Peyer's patch (tissue), 4 donors: ENCODE measurements at regions not wholly inside any gene's neighbourhood (a gene's known extent, or its start where the extent isn't known, plus 50 kb on each side); places are given as distances from the start of the nearest gene placed in this dataset.

ENCODE experiments used
- DNase-seq, 3 donors: peaks; one replicate each; pipeline ENCODE4 v3.0.0-alpha.2; 2017 to 2019
- H3K27ac ChIP-seq, 4 donors: fragments of 200-600 bp; sonication (generic); one replicate each; pipeline ENCODE4 v1.5.1; 2016 to 2019
- H3K27me3 ChIP-seq, 2 donors: fragments of 200-600 bp; sonication (generic); one replicate each; pipeline ENCODE4 v1.5.1; 2019
- H3K36me3 ChIP-seq, 3 donors: fragments of 200-600 bp; sonication (generic); one replicate each; pipeline ENCODE4 v1.5.1; 2016 to 2019
- H3K4me1 ChIP-seq, 4 donors: fragments of 200-600 bp; sonication (generic); one replicate each; pipeline ENCODE4 v1.5.1; 2016 to 2019
- H3K4me3 ChIP-seq, 4 donors: fragments of 200-600 bp; sonication (generic); 1 replicate in 3 of 4; 2 replicates in 1 of 4; pipeline ENCODE4 v1.5.1; 2016 to 2019; ENCODE audit warnings: mild to moderate bottlenecking in 1 of 4
- H3K9me3 ChIP-seq, 4 donors: fragments of 200-600 bp; sonication (generic); one replicate each; pipeline ENCODE4 v1.5.1; 2016 to 2019; ENCODE audit warnings: mild to moderate bottlenecking in 1 of 4
- CTCF ChIP-seq, 6 experiments: fragments of 450-650 bp in 4 of 6; fragments of 200-600 bp in 2 of 6; sonication (generic) in 1 of 6; IDR thresholded peaks; one replicate each; pipeline ENCODE4 v1.5.1; 2017 to 2019; ENCODE audit warnings: antibody characterized with exemption in 6 of 6, mild to moderate bottlenecking in 3 of 6, moderate library complexity in 1 of 6
- POLR2A ChIP-seq, 2 donors: fragments of 450-650 bp; IDR thresholded peaks; one replicate each; pipeline ENCODE4 v1.5.1; 2017; ENCODE audit warnings: antibody characterized with exemption in 2 of 2, mild to moderate bottlenecking in 2 of 2, moderate library complexity in 2 of 2

GRCh38 chr1:25083481-25084345, 148.6 kb downstream of the SYF2 start:
- DNase-seq = no peak
- no peaks in the 10 kb centered on the region for H3K27me3 ChIP-seq

DNA sequence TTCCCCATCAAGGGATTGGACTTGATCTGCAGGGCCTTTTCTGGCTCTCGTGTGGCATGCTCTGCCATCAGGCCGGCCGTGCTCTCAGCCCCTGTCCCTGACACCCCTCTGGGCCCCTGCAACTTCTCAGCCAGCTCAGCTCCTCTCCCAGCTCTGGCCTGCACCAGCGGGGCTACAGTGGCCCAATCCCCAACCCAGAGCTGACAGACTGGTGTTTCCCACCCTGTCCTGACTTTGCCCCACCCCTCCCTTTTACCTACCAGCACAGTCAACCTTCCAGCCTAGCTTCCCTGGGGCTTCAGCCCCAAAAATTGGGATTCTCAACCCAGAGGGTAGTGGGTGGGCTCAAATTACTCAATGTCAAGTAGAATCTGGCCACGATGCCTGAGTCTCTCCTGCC, 149.3 kb downstream of the SYF2 start:
- no peak overlapping the region for H3K4me3 ChIP-seq
- DNase-seq = no peak
- no peak for TF ChIP-seq POLR2A (IDR thresholded peaks at IDR 0.05)
- TF ChIP-seq CTCF (IDR thresholded peaks at IDR 0.05) = no peak
- H3K4me1 ChIP-seq = no peaks in the 10 kb centered on the region
- H3K27me3 ChIP-seq = no peaks in the 10 kb centered on the region
- H3K27ac ChIP-seq = no peak overlapping the region
- no peaks in the 10 kb centered on the region for H3K36me3 ChIP-seq
- H3K9me3 ChIP-seq = no peaks in the 10 kb centered on the region

More at GRCh38 chr1:25083481-25084345, 148.6 kb downstream of the SYF2 start:
- Histone ChIP-seq H3K27ac (no peak overlapping the region), H3K36me3 (no peaks in the 10 kb centered on the region), H3K4me1 (no peaks in the 10 kb centered on the region), H3K4me3 (no peak overlapping the region), H3K9me3 (no peaks in the 10 kb centered on the region)
- TF ChIP-seq POLR2A (IDR thresholded peaks at IDR 0.05) = no peak

- no peaks in the 10 kb centered on the region for H3K9me3 ChIP-seq
- no peak overlapping the region for H3K4me3 ChIP-seq
- no peaks in the 10 kb centered on the region for H3K4me1 ChIP-seq
- no peak overlapping the region for H3K27ac ChIP-seq
- no peak for DNase-seq
- no peak for TF ChIP-seq CTCF (IDR thresholded peaks at IDR 0.05)
- no peak for TF ChIP-seq POLR2A (IDR thresholded peaks at IDR 0.05)
- no peaks in the 10 kb centered on the region for H3K27me3 ChIP-seq
- no peaks in the 10 kb centered on the region for H3K36me3 ChIP-seq
Measured at GRCh38 chr1:25082216-25082899, 149.9 kb downstream of the SYF2 start.

DNA sequence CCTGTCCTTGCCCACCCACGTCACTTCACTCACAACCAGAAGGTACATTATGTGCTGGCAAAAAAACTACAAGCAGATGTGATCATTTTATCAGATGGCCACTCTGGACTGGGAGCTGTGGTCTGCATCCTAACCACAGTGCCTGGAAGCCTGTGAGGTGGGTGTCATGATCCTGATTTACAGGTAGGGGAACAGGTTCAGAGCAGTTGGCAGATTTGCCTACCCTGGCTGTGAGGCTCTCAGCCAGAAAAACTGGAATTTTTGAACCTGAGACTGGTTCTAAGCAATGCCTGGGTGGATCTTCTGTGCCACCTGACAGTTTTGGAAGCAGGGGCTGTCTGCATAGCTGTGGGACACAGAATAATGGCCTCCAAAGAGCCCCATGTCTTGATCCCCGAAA, 150.8 kb downstream of the SYF2 start:
- H3K36me3 ChIP-seq = no peaks in the 10 kb centered on the region
- H3K27ac ChIP-seq = no peak overlapping the region
- DNase-seq = no peak
- H3K27me3 ChIP-seq = no peaks in the 10 kb centered on the region
- no peak overlapping the region for H3K4me3 ChIP-seq
- H3K4me1 ChIP-seq = no peaks in the 10 kb centered on the region
- H3K9me3 ChIP-seq = peaks cover 0 to 3% (median 0%) of the 10 kb centered on the region in 4 donors
- TF ChIP-seq CTCF (IDR thresholded peaks at IDR 0.05) (no peak), POLR2A (IDR thresholded peaks at IDR 0.05) (no peak)

- peaks cover 0 to 3% (median 0%) of the 10 kb centered on the region in 4 donors for H3K9me3 ChIP-seq
- no peaks in the 10 kb centered on the region for H3K36me3 ChIP-seq
- TF ChIP-seq POLR2A (IDR thresholded peaks at IDR 0.05) (no peak), CTCF (IDR thresholded peaks at IDR 0.05) (no peak)
- no peak for DNase-seq
- no peaks in the 10 kb centered on the region for H3K27me3 ChIP-seq
- H3K4me1 ChIP-seq = no peaks in the 10 kb centered on the region
- H3K27ac ChIP-seq = no peak overlapping the region
- no peak overlapping the region for H3K4me3 ChIP-seq
Measured at GRCh38 chr1:25080294-25081209, 150.5 kb upstream of the RUNX3 start.
